Activated CD4-positive, alpha-beta T cell treated with anti-CD3 and anti-CD28 coated beads, Interleukin-2, amount 50 U/mL, for 1 hour (primary cell): ENCODE measurements at regions not wholly inside any gene's neighbourhood (a gene's known extent, or its start where the extent isn't known, plus 50 kb on each side); places are given as distances from the start of the nearest gene placed in this dataset.

Experiments
- DNase-seq: peaks from one replicate; pipeline ENCODE4 v3.0.0-alpha.2; 2020

GRCh38 chr11:113579292-113579940 lies 104.2 kb upstream of the DRD2 start:
- DNase-seq: no peak

GRCh38 chr11:113578715-113579250 lies 103.6 kb upstream of the DRD2 start:
- DNase-seq: no peak

- no peak for DNase-seq
Observed at GRCh38 chr11:113578033-113578380, 102.8 kb upstream of the DRD2 start.

- DNase-seq: no peak
Observed at GRCh38 chr11:113577356-113578032, 102.3 kb upstream of the DRD2 start.

- no peak for DNase-seq
Observed at GRCh38 chr11:113574586-113574985, 99.4 kb upstream of the DRD2 start.

- DNase-seq: no peak
Observed at GRCh38 chr11:113574171-113574570, 99.0 kb upstream of the DRD2 start.

GRCh38 chr11:113572136-113572735 lies 97.0 kb upstream of the DRD2 start:
- no peak for DNase-seq

- no peak for DNase-seq
Observed at GRCh38 chr11:113571531-113571930, 96.3 kb upstream of the DRD2 start.

GRCh38 chr11:113570906-113571305 lies 95.7 kb upstream of the DRD2 start:
- no peak for DNase-seq

GRCh38 chr11:113569391-113569790 lies 94.2 kb upstream of the DRD2 start:
- DNase-seq: no peak

- DNase-seq: no peak
Observed at GRCh38 chr11:113568566-113568965, 93.4 kb upstream of the DRD2 start.

- DNase-seq: no peak
Observed at GRCh38 chr11:113567867-113568544, 92.8 kb upstream of the DRD2 start.

- DNase-seq: no peak
Observed at GRCh38 chr11:113567097-113567496, 91.9 kb upstream of the DRD2 start.

GRCh38 chr11:113564527-113565130 lies 89.4 kb upstream of the DRD2 start:
- DNase-seq: no peak

- no peak for DNase-seq
Observed at GRCh38 chr11:113563766-113564526, 88.7 kb upstream of the DRD2 start.

- DNase-seq: no peak
Observed at GRCh38 chr11:113562981-113563461, 87.8 kb upstream of the DRD2 start.

- no peak for DNase-seq
Observed at GRCh38 chr11:113562576-113562975, 87.4 kb upstream of the DRD2 start.

- no peak for DNase-seq
Observed at GRCh38 chr11:113557926-113558325, 82.7 kb upstream of the DRD2 start.

GRCh38 chr11:113556036-113556435 lies 80.8 kb upstream of the DRD2 start:
- DNase-seq: no peak

GRCh38 chr11:113555071-113555619 lies 79.9 kb upstream of the DRD2 start:
- DNase-seq: no peak

GRCh38 chr11:113554526-113554925 lies 79.3 kb upstream of the DRD2 start:
- DNase-seq: no peak

GRCh38 chr11:113553915-113554314 lies 78.7 kb upstream of the DRD2 start:
- DNase-seq: no peak
